AG10803 (cell line): ENCODE measurements at regions not wholly inside any gene's neighbourhood (a gene's known extent, or its start where the extent isn't known, plus 50 kb on each side); places are given as distances from the start of the nearest gene placed in this dataset.

Experiments used
- DNase-seq: peaks from one replicate; pipeline ENCODE4 v3.0.0; 2010; ENCODE audit warnings: low read depth
- H3K4me3 ChIP-seq: 2 replicates; pipeline ENCODE4 v1.5.1; 2011; ENCODE audit warnings: mild to moderate bottlenecking, low read length, control low read depth
- CTCF ChIP-seq: conservative IDR thresholded peaks from 2 replicates; pipeline ENCODE4 v1.5.1; 2011; ENCODE audit warnings: mild to moderate bottlenecking, low read length, control low read depth, inconsistent platforms

DNA sequence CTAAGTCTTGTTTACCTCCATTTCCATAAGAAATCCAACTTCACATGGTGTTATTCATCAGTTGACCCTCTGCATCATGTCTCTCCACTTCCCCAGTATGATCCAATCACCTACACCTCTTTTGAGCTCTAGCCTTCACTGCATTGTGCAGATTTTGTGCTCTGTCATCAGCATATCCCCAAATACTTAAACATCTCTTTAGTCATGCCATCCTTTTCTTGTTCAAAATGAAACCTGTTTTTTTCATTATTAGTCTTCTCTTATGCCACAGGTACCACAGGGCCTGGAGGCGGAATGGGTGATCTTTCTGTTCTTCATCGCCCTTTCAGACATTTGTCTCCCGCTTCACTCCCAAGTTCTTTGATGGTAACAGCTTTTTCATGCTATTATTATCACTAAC, 382.7 kb upstream of the GALNTL6 start:
- TF ChIP-seq CTCF: no peak
- no peak overlapping the region for H3K4me3 ChIP-seq
- no peak for DNase-seq

DNA sequence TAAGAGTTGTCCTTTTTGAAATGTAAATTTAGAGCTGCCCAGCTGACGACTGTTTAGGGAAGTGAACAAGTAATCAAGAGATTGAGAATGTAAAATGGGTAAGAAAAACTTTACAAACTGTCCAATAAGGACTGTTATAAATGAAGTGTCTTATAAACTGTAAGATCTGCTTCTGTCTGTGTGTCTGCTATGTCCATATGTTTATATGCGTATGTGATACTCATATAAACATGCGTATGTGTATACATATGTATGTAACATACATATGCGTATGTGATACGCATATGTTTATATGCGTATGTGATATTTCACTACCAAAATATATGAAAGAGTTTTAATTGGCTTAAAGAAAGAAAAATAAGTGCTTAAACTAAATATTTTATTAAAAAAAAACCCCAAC, 416.0 kb upstream of the GALNTL6 start:
- H3K4me3 ChIP-seq: no peak overlapping the region
- no peak for TF ChIP-seq CTCF
- DNase-seq: no peak

DNA sequence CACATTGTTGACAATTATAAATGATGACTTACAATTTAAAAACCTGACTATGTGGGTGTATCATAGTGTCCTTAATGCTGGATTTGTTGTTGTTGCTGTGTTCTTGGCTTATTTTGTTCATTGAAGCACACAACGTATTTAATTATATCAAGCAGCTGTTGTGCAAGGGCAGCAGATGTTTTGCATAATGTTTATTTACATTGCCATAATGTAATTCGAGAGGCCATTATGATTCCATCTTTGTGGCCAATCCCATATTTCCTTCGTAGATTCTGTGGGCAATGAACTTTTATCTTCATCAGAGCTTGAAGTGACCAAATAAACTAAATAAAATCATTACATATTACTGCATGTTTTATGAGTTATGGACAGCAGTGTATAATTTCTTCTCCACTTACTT, 422.6 kb upstream of the GALNTL6 start:
- no peak overlapping the region for H3K4me3 ChIP-seq
- DNase-seq: no peak
- TF ChIP-seq CTCF: no peak

GRCh38 chr4:171378323-171378722, 434.9 kb upstream of the GALNTL6 start:
- no peak for DNase-seq
- no peak overlapping the region for H3K4me3 ChIP-seq
- TF ChIP-seq CTCF: no peak

DNA sequence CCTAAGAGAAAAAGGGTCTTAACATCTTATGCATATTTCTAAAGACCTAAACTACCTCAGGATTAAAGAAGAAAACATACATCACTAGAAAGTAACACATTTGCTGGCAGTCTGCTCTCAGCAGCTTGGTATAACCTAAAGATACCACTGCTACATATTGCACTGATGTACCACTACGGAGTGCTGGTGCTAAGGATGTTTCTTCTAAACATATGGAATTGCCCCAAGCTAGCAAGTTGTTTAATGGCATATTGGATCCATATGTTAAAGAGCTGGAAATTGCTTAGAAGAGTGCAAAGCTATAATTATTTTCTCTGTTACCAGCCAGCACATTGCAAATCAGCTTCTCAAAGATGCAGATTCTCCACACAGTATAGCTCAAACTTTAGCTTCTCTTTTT, 436.5 kb upstream of the GALNTL6 start:
- no peak overlapping the region for H3K4me3 ChIP-seq
- no peak for TF ChIP-seq CTCF
- DNase-seq: no peak

DNA sequence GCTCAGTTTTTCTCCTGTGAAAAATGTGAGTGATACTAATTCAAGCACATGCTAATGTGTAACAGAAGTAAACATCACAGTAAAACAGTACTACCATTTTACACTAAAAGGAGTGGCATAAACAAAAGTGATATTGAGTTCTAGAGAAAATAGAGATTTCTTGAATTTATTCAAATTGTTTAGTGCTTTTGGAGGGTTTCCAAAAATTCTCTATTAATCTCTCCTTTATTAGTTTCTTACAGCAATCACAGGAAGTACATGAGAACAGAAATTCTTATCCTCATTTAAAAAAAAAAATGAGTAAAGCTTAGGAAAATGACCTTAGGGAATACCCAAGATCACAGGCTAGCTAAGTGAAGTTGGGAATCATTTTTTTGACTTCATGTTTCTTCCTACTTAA, 459.7 kb upstream of the GALNTL6 start:
- TF ChIP-seq CTCF: no peak
- H3K4me3 ChIP-seq: no peak overlapping the region
- DNase-seq: no peak

- no peak for DNase-seq
- no peak overlapping the region for H3K4me3 ChIP-seq
- no peak for TF ChIP-seq CTCF
Observed at GRCh38 chr4:171348090-171348489, 465.1 kb upstream of the GALNTL6 start.
